MV-4-11 (cell line): ENCODE measurements at regions not wholly inside any gene's neighbourhood (a gene's known extent, or its start where the extent isn't known, plus 50 kb on each side); places are given as distances from the start of the nearest gene placed in this dataset.

Experiments used
- DNase-seq: peaks from one replicate; lab custom pipeline; 2025; lab: John Stamatoyannopoulos, UW

GRCh38 chr11:92536883-92537282 is 312.3 kb downstream of the FAT3 start:
- no peak for DNase-seq

- no peak for DNase-seq
Observed at GRCh38 chr11:92540096-92540495, 315.5 kb downstream of the FAT3 start.

- no peak for DNase-seq
Observed at GRCh38 chr11:92545906-92546471, 321.4 kb downstream of the FAT3 start.

GRCh38 chr11:92546603-92547002 is 322.0 kb downstream of the FAT3 start:
- no peak for DNase-seq

- no peak for DNase-seq
Observed at GRCh38 chr11:92550411-92550810, 325.8 kb downstream of the FAT3 start.

- no peak for DNase-seq
Observed at GRCh38 chr11:92550871-92551270, 326.3 kb downstream of the FAT3 start.

GRCh38 chr11:92552942-92553341 is 328.3 kb downstream of the FAT3 start:
- no peak for DNase-seq

GRCh38 chr11:92554688-92555087 is 330.1 kb downstream of the FAT3 start:
- no peak for DNase-seq

GRCh38 chr11:92556431-92556830 is 331.8 kb downstream of the FAT3 start:
- DNase-seq = no peak

GRCh38 chr11:92557879-92558278 is 333.3 kb downstream of the FAT3 start:
- no peak for DNase-seq

GRCh38 chr11:92558323-92558722 is 333.7 kb downstream of the FAT3 start:
- no peak for DNase-seq

- DNase-seq = no peak
Observed at GRCh38 chr11:92569726-92570125, 345.1 kb downstream of the FAT3 start.

- no peak for DNase-seq
Observed at GRCh38 chr11:92572559-92572958, 347.9 kb downstream of the FAT3 start.

GRCh38 chr11:92576315-92576714 is 351.7 kb downstream of the FAT3 start:
- DNase-seq = no peak

- no peak for DNase-seq
Observed at GRCh38 chr11:92580908-92581307, 356.3 kb downstream of the FAT3 start.

GRCh38 chr11:92588393-92588792 is 363.8 kb downstream of the FAT3 start:
- no peak for DNase-seq

GRCh38 chr11:92589512-92589911 is 364.9 kb downstream of the FAT3 start:
- no peak for DNase-seq

GRCh38 chr11:92591521-92591920 is 366.9 kb downstream of the FAT3 start:
- DNase-seq = no peak

GRCh38 chr11:92594251-92594650 is 369.6 kb downstream of the FAT3 start:
- DNase-seq = no peak

- no peak for DNase-seq
Observed at GRCh38 chr11:92595052-92595451, 370.4 kb downstream of the FAT3 start.

- DNase-seq = no peak
Observed at GRCh38 chr11:92596596-92597317, 372.1 kb downstream of the FAT3 start.

- DNase-seq = no peak
Observed at GRCh38 chr11:92601048-92601447, 368.4 kb upstream of the MTNR1B start.

- no peak for DNase-seq
Observed at GRCh38 chr11:92605667-92606066, 363.8 kb upstream of the MTNR1B start.
